ENCODE measurements at regions not wholly inside any gene's neighbourhood (a gene's known extent, or its start where the extent isn't known, plus 50 kb on each side); places are given as distances from the start of the nearest gene placed in this dataset.

- Mint-ChIP-seq H3K27ac (no peak overlapping the region), H3K4me3 (no peak overlapping the region), H3K27me3 (no peaks in the 10 kb centered on the region), H3K36me3 (peaks cover 10% of the 10 kb centered on the region), H3K4me1 (peaks cover 44% of the 10 kb centered on the region), H3K9me3 (ENCODE audit: low read depth) (no peaks in the 10 kb centered on the region)
- CTCF ChIA-PET: no interaction called here
- no peak for DNase-seq
- no peak for ATAC-seq
Measured at GRCh38 chr4:108535757-108536156, 84.6 kb upstream of the RPL34 start.

GRCh38 chr4:108533876-108534275, 86.5 kb upstream of the RPL34 start:
- ATAC-seq: no peak
- Mint-ChIP-seq H3K36me3 (peaks cover 14% of the 10 kb centered on the region), H3K27ac (no peak overlapping the region), H3K4me3 (no peak overlapping the region), H3K4me1 (peaks cover 52% of the 10 kb centered on the region), H3K27me3 (no peaks in the 10 kb centered on the region), H3K9me3 (ENCODE audit: low read depth) (no peaks in the 10 kb centered on the region)
- CTCF ChIA-PET: no interaction called here
- no peak for DNase-seq

- Mint-ChIP-seq H3K27ac (no peak overlapping the region), H3K36me3 (peaks cover 17% of the 10 kb centered on the region), H3K4me1 (peaks cover 56% of the 10 kb centered on the region), H3K27me3 (no peaks in the 10 kb centered on the region), H3K4me3 (no peak overlapping the region), H3K9me3 (ENCODE audit: low read depth) (no peaks in the 10 kb centered on the region)
- ATAC-seq (no peak), DNase-seq (no peak)
- CTCF ChIA-PET: no interaction called here
Measured at GRCh38 chr4:108533245-108533844, 87.0 kb upstream of the RPL34 start.

GRCh38 chr4:108532738-108533137, 87.6 kb upstream of the RPL34 start:
- no peaks in the 10 kb centered on the region for H3K27me3 Mint-ChIP-seq
- CTCF ChIA-PET: no interaction called here
- no peak overlapping the region for H3K27ac Mint-ChIP-seq
- ATAC-seq: no peak
- no peaks in the 10 kb centered on the region for H3K9me3 Mint-ChIP-seq (ENCODE audit: low read depth)
- H3K4me3 Mint-ChIP-seq: no peak overlapping the region
- no peak for DNase-seq
- H3K4me1 Mint-ChIP-seq: peaks cover 62% of the 10 kb centered on the region
- peaks cover 19% of the 10 kb centered on the region for H3K36me3 Mint-ChIP-seq

GRCh38 chr4:108532187-108532586, 88.2 kb upstream of the RPL34 start:
- Mint-ChIP-seq H3K4me3 (no peak overlapping the region), H3K4me1 (peaks cover 67% of the 10 kb centered on the region), H3K36me3 (peaks cover 23% of the 10 kb centered on the region), H3K9me3 (ENCODE audit: low read depth) (peaks cover 2% of the 10 kb centered on the region), H3K27ac (no peak overlapping the region), H3K27me3 (no peaks in the 10 kb centered on the region)
- no peak for DNase-seq
- no peak for ATAC-seq
- CTCF ChIA-PET: interaction anchor here (1.0 kb wide), 1 partner anchor 8 kb away, joined by 3 read pairs; no protein-coding TSS in a partner anchor

GRCh38 chr4:108531461-108531860, 88.9 kb upstream of the RPL34 start:
- Mint-ChIP-seq H3K4me1 (peaks cover 63% of the 10 kb centered on the region), H3K4me3 (no peak overlapping the region), H3K27ac (peak overlapping the region; percentile 58), H3K9me3 (ENCODE audit: low read depth) (peaks cover 6% of the 10 kb centered on the region), H3K36me3 (peaks cover 28% of the 10 kb centered on the region), H3K27me3 (no peaks in the 10 kb centered on the region)
- no peak for DNase-seq
- no peak for ATAC-seq
- CTCF ChIA-PET: interaction anchor here (0.7 to 1.0 kb wide), 2 partner anchors 9 to 41 kb away, joined by 3 read pairs; no protein-coding TSS in a partner anchor

- no peaks in the 10 kb centered on the region for H3K27me3 Mint-ChIP-seq
- no peak overlapping the region for H3K27ac Mint-ChIP-seq
- H3K36me3 Mint-ChIP-seq: peaks cover 33% of the 10 kb centered on the region
- ATAC-seq: no peak
- H3K4me3 Mint-ChIP-seq: no peak overlapping the region
- CTCF ChIA-PET: interaction anchor here (1.0 to 1.4 kb wide), 2 partner anchors 42 to 65 kb away, joined by 3 to 5 read pairs; no protein-coding TSS in a partner anchor
- H3K4me1 Mint-ChIP-seq: peaks cover 55% of the 10 kb centered on the region
- peaks cover 6% of the 10 kb centered on the region for H3K9me3 Mint-ChIP-seq (ENCODE audit: low read depth)
- no peak for DNase-seq
Measured at GRCh38 chr4:108529984-108530905, 90.1 kb upstream of the RPL34 start.

- no peak overlapping the region for H3K4me3 Mint-ChIP-seq
Measured at GRCh38 chr4:108529102-108529501, 91.3 kb upstream of the RPL34 start.

GRCh38 chr4:108527723-108528122, 92.7 kb upstream of the RPL34 start:
- CTCF ChIA-PET: interaction anchor here (0.7 kb wide), 1 partner anchor 509 kb away, joined by 3 read pairs; no protein-coding TSS in a partner anchor
- peak; percentile 84 for ATAC-seq
- Mint-ChIP-seq H3K9me3 (ENCODE audit: low read depth) (peaks cover 8% of the 10 kb centered on the region), H3K4me3 (peak overlapping the region; percentile 9), H3K27me3 (no peaks in the 10 kb centered on the region), H3K4me1 (peaks cover 43% of the 10 kb centered on the region), H3K27ac (peak overlapping the region; percentile 74), H3K36me3 (peaks cover 32% of the 10 kb centered on the region)
- DNase-seq: peak; percentile 76

More at GRCh38 chr4:108529102-108529501, 91.3 kb upstream of the RPL34 start:
- Mint-ChIP-seq H3K27me3 (no peaks in the 10 kb centered on the region), H3K27ac (no peak overlapping the region), H3K9me3 (ENCODE audit: low read depth) (peaks cover 8% of the 10 kb centered on the region), H3K36me3 (peaks cover 36% of the 10 kb centered on the region), H3K4me1 (peaks cover 54% of the 10 kb centered on the region)
- ATAC-seq: no peak
- DNase-seq: no peak
- CTCF ChIA-PET: interaction anchor here (0.5 to 1.4 kb wide), 3 partner anchors 43 to 178 kb away, joined by 3 to 5 read pairs (median 3); no protein-coding TSS in a partner anchor

GRCh38 chr4:108520807-108521206, 99.6 kb upstream of the RPL34 start:
- DNase-seq (no peak), ATAC-seq (no peak)
- peaks cover 2% of the 10 kb centered on the region for H3K9me3 Mint-ChIP-seq (ENCODE audit: low read depth)
- H3K27ac Mint-ChIP-seq: no peak overlapping the region
- H3K4me3 Mint-ChIP-seq: no peak overlapping the region
- H3K36me3 Mint-ChIP-seq: peaks cover 5% of the 10 kb centered on the region
- CTCF ChIA-PET: no interaction called here
- peaks cover 2% of the 10 kb centered on the region for H3K27me3 Mint-ChIP-seq
- peaks cover 8% of the 10 kb centered on the region for H3K4me1 Mint-ChIP-seq

- ATAC-seq: no peak
- H3K27ac Mint-ChIP-seq: no peak overlapping the region
Measured at GRCh38 chr4:108519911-108520601, 100.3 kb upstream of the RPL34 start.

GRCh38 chr4:108519208-108519833, 101.1 kb upstream of the RPL34 start:
- Mint-ChIP-seq H3K27ac (no peak overlapping the region), H3K27me3 (peaks cover 2% of the 10 kb centered on the region), H3K4me3 (no peak overlapping the region), H3K4me1 (peaks cover 8% of the 10 kb centered on the region), H3K36me3 (no peaks in the 10 kb centered on the region), H3K9me3 (ENCODE audit: low read depth) (no peaks in the 10 kb centered on the region)
- CTCF ChIA-PET: no interaction called here
- ATAC-seq (no peak), DNase-seq (no peak)

More at GRCh38 chr4:108519911-108520601, 100.3 kb upstream of the RPL34 start:
- Mint-ChIP-seq H3K36me3 (peaks cover 2% of the 10 kb centered on the region), H3K9me3 (ENCODE audit: low read depth) (peaks cover under 1% of the 10 kb centered on the region), H3K27me3 (peaks cover 2% of the 10 kb centered on the region), H3K4me1 (peaks cover 8% of the 10 kb centered on the region), H3K4me3 (no peak overlapping the region)
- CTCF ChIA-PET: no interaction called here
- no peak for DNase-seq

All from activated CD8-positive, alpha-beta memory T cell treated with anti-CD3 and anti-CD28 coated beads, Interleukin-2, amount 10 ng/mL, durations not matched to agents 7 days and 5 days (primary cell).